DND-41 (cell line): ENCODE measurements at regions not wholly inside any gene's neighbourhood (a gene's known extent, or its start where the extent isn't known, plus 50 kb on each side); places are given as distances from the start of the nearest gene placed in this dataset.

Experiments used
- EZH2 ChIP-seq: IDR thresholded peaks from 3 replicates; pipeline ENCODE4 v1.6.1; 2012; ENCODE audit warnings: borderline replicate concordance, low read depth, mild to moderate bottlenecking, moderate library complexity, low read length, inconsistent platforms; ENCODE audit not compliant: severe bottlenecking
- TF ChIP-seq, protein P1 (sequence below): IDR thresholded peaks from 2 replicates; pipeline ENCODE4 v1.5.1; 2012; ENCODE audit warnings: borderline replicate concordance, low read length, moderate library complexity, mild to moderate bottlenecking; ENCODE audit not compliant: poor library complexity, severe bottlenecking; ENCODE audit errors: extremely low read depth

DNA sequence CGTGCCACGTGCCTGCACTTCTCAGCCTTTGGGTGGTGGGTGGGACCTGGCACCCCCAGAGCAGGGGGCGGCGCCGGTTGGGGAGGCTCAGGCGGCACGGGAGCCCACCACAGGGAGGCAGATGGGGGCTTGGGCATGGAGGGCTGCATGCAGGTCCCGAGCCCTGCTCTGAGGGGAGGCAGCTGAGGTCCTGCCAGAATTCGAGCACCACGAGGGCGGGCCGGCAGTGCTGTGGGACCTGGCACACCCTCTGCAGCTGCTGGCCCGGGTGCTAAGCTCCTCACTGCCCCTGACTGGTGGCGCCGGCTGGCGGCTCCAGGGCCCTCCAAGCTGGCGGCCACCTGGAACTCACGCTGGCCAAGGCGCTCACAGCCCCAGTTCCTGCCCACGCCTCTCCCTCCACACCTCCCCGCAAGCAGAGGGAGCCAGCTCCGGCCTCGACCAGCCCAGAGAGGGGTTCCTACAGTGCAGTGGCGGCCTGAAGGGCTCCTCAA is 1176.8 kb upstream of the GYPC start:
- TF ChIP-seq, protein P1, sequence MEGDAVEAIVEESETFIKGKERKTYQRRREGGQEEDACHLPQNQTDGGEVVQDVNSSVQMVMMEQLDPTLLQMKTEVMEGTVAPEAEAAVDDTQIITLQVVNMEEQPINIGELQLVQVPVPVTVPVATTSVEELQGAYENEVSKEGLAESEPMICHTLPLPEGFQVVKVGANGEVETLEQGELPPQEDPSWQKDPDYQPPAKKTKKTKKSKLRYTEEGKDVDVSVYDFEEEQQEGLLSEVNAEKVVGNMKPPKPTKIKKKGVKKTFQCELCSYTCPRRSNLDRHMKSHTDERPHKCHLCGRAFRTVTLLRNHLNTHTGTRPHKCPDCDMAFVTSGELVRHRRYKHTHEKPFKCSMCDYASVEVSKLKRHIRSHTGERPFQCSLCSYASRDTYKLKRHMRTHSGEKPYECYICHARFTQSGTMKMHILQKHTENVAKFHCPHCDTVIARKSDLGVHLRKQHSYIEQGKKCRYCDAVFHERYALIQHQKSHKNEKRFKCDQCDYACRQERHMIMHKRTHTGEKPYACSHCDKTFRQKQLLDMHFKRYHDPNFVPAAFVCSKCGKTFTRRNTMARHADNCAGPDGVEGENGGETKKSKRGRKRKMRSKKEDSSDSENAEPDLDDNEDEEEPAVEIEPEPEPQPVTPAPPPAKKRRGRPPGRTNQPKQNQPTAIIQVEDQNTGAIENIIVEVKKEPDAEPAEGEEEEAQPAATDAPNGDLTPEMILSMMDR, result no peak
- TF ChIP-seq EZH2, result no peak
